GM21825 (cell line): ENCODE measurements at regions not wholly inside any gene's neighbourhood (a gene's known extent, or its start where the extent isn't known, plus 50 kb on each side); places are given as distances from the start of the nearest gene placed in this dataset.

Source experiments
- ATAC-seq: cut with Tn5 transposase; IDR thresholded peaks from one replicate; pipeline ENCODE4 v1.9.1; 2021; ENCODE audit warnings: mild to moderate bottlenecking, moderate library complexity; ENCODE audit not compliant: unreplicated experiment

GRCh38 chr2:57965961-57966360, 80.6 kb upstream of the VRK2 start:
- no peak for ATAC-seq

- no peak for ATAC-seq
These were observed 72.9 kb upstream of the VRK2 start for GRCh38 chr2:57973621-57974186.

GRCh38 chr2:57979158-57979557, 67.4 kb upstream of the VRK2 start:
- no peak for ATAC-seq

- ATAC-seq = no peak
These were observed 65.4 kb upstream of the VRK2 start for GRCh38 chr2:57981083-57981768.

GRCh38 chr2:57987835-57988573, 58.6 kb upstream of the VRK2 start:
- no peak for ATAC-seq

- no peak for ATAC-seq
These were observed 56.4 kb upstream of the VRK2 start for GRCh38 chr2:57990118-57990725.
